BLaER1 treated with 17β-estradiol and CSF1 and Interleukin-3, amounts not matched to agents 10 nM and 100 nM (cell line): ENCODE measurements at regions not wholly inside any gene's neighbourhood (a gene's known extent, or its start where the extent isn't known, plus 50 kb on each side); places are given as distances from the start of the nearest gene placed in this dataset.

Experiments
- H3K27ac ChIP-seq, 11 experiments: shearing (Covaris generic); formaldehyde crosslinking; 2 replicates each; pipeline ENCODE4 v1.8.1; 2022
- H3K27me3 ChIP-seq, 11 experiments: shearing (Covaris generic); formaldehyde crosslinking; 2 replicates each; pipeline ENCODE4 v1.8.1; 2022
- H3K36me3 ChIP-seq, 11 experiments: shearing (Covaris generic); formaldehyde crosslinking; 2 replicates each; pipeline ENCODE4 v1.8.1; 2022
- H3K4me1 ChIP-seq, 10 experiments: shearing (Covaris generic); formaldehyde crosslinking; 2 replicates each; pipeline ENCODE4 v1.8.1; 2022
- H3K4me2 ChIP-seq, 11 experiments: shearing (Covaris generic); formaldehyde crosslinking; 2 replicates each; pipeline ENCODE4 v1.8.1; 2022
- H3K4me3 ChIP-seq, 10 experiments: shearing (Covaris generic); formaldehyde crosslinking; 2 replicates each; pipeline ENCODE4 v1.8.1; 2022
- H3K9ac ChIP-seq, 11 experiments: shearing (Covaris generic); formaldehyde crosslinking; 2 replicates each; pipeline ENCODE4 v1.8.1; 2022
- H3K9me3 ChIP-seq, 11 experiments: shearing (Covaris generic); formaldehyde crosslinking; replicated peaks in 1 of 11; 2 replicates each; pipeline ENCODE4 v1.8.1; 2022
- H4K20me1 ChIP-seq, 11 experiments: shearing (Covaris generic); formaldehyde crosslinking; 2 replicates each; pipeline ENCODE4 v1.8.1; 2022
- Cebpa-rat ChIP-seq, 11 experiments: shearing (Covaris generic); IDR thresholded peaks; 2 replicates each; pipeline ENCODE4 v1.8.1; 2022

- Histone ChIP-seq H3K36me3 (no peaks in the 10 kb centered on the region), H3K27me3 (no peaks in the 10 kb centered on the region), H4K20me1 (no peaks in the 10 kb centered on the region), H3K9ac (no peak overlapping the region), H3K4me3 (no peak overlapping the region), H3K9me3 (peaks cover 0 to 18% (median 13%) of the 10 kb centered on the region in 11 experiments; a peak in 13 of 22 replicates), H3K4me2 (no peak overlapping the region), H3K27ac (no peak overlapping the region), H3K4me1 (no peaks in the 10 kb centered on the region)
- TF ChIP-seq Cebpa-rat (IDR thresholded peaks at IDR 0.05) = no peak
These were observed 366.5 kb upstream of the ARID1B start for GRCh38 chr6:156410649-156411048.

DNA sequence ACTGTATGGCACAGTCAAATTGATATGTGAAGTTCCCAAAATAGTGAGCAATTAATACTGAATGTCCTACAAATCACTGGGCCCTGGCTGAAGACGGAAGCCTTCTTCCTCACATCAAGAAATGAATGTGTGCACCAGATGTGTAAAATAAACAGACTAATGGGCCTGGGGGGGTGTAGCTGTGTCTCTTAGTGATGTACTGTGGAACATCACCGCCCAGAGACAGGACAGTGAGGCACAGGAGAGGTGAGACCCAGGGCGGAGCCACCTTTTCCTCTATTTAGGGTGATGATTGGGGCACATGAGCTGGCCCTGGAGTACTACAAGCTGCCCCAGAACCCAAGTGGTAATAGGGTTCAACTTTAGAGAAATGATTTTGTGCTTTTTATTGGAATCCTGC is 368.5 kb upstream of the ARID1B start:
- Histone ChIP-seq H3K4me1 (no peaks in the 10 kb centered on the region), H3K27me3 (no peaks in the 10 kb centered on the region), H3K27ac (no peak overlapping the region), H3K4me2 (no peak overlapping the region), H3K4me3 (no peak overlapping the region), H4K20me1 (no peaks in the 10 kb centered on the region), H3K36me3 (no peaks in the 10 kb centered on the region), H3K9me3 (peaks cover under 1 to 19% (median 15%) of the 10 kb centered on the region in 11 experiments; a peak in 14 of 22 replicates), H3K9ac (no peak overlapping the region)
- no peak for TF ChIP-seq Cebpa-rat (IDR thresholded peaks at IDR 0.05)

DNA sequence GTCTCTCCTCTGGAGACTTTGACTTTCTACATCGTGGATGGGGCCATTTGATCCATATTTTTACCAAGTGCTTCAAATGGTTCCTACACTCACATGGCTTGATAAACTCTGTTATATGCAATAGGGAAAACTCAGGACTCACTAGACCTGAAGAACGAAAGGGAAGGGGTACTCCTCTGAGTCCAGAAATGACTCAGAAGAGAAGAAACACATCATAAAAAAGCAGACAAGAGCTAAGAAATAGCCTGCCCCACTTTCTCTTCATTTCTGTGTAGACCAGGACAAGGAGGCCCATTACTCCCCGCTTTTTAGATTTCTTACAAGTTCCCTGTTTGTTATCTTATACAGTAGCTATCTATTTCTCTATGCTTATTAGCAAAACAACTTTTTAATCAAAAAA is 369.8 kb upstream of the ARID1B start:
- no peak overlapping the region for H3K9ac ChIP-seq
- H3K4me3 ChIP-seq = no peak overlapping the region
- H3K27me3 ChIP-seq = no peaks in the 10 kb centered on the region
- no peak overlapping the region for H3K27ac ChIP-seq
- H3K4me1 ChIP-seq = no peaks in the 10 kb centered on the region
- H3K4me2 ChIP-seq = no peak overlapping the region
- H3K36me3 ChIP-seq = no peaks in the 10 kb centered on the region
- H4K20me1 ChIP-seq = no peaks in the 10 kb centered on the region
- TF ChIP-seq Cebpa-rat (IDR thresholded peaks at IDR 0.05) = no peak
- peaks cover 7 to 23% (median 11%) of the 10 kb centered on the region in 11 experiments; a peak in 16 of 22 replicates for H3K9me3 ChIP-seq

GRCh38 chr6:156406688-156407087 is 370.5 kb upstream of the ARID1B start:
- no peak overlapping the region for H3K27ac ChIP-seq

DNA sequence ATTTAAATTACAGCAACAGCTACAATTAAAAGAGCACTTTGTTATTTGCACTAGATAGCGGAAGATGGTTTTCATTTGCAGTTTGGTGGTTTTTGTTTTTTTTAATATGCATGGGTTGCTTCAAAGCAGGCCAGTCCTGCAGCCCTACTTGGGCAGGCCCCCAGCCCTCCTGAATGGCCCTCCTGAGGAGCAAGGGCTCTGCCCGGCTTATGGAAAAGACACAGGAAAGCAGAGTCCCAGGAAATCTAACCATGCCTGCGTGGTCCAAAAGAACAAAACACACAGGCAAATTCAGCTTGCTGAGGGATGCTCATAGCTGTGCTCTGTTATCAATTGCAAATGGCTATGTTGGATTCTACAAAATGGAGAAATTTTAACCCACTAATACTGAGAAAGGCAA is 371.1 kb upstream of the ARID1B start:
- H3K4me1 ChIP-seq = no peaks in the 10 kb centered on the region
- no peak for TF ChIP-seq Cebpa-rat (IDR thresholded peaks at IDR 0.05)
- H3K27ac ChIP-seq = no peak overlapping the region
- no peaks in the 10 kb centered on the region for H3K27me3 ChIP-seq
- H3K36me3 ChIP-seq = no peaks in the 10 kb centered on the region
- no peak overlapping the region for H3K4me3 ChIP-seq
- H3K9me3 ChIP-seq = peaks cover 0 to 25% (median 10%) of the 10 kb centered on the region in 11 experiments; a peak in 11 of 22 replicates
- no peaks in the 10 kb centered on the region for H4K20me1 ChIP-seq
- no peak overlapping the region for H3K4me2 ChIP-seq
- no peak overlapping the region for H3K9ac ChIP-seq

More at GRCh38 chr6:156406688-156407087, 370.5 kb upstream of the ARID1B start:
- Histone ChIP-seq H3K9me3 (peaks cover 4 to 25% (median 10%) of the 10 kb centered on the region in 11 experiments; a peak in 17 of 22 replicates), H3K9ac (no peak overlapping the region), H3K4me3 (no peak overlapping the region), H3K4me1 (no peaks in the 10 kb centered on the region), H3K27me3 (no peaks in the 10 kb centered on the region), H3K4me2 (no peak overlapping the region), H3K36me3 (no peaks in the 10 kb centered on the region), H4K20me1 (no peaks in the 10 kb centered on the region)
- no peak for TF ChIP-seq Cebpa-rat (IDR thresholded peaks at IDR 0.05)

GRCh38 chr6:156402628-156403027 is 374.6 kb upstream of the ARID1B start:
- Histone ChIP-seq H3K27me3 (no peaks in the 10 kb centered on the region), H3K36me3 (no peaks in the 10 kb centered on the region), H3K4me1 (no peaks in the 10 kb centered on the region), H3K4me2 (no peak overlapping the region), H3K27ac (no peak overlapping the region), H3K4me3 (no peak overlapping the region), H4K20me1 (no peaks in the 10 kb centered on the region), H3K9me3 (peaks cover 0 to 30% (median 10%) of the 10 kb centered on the region in 11 experiments; a peak in 11 of 22 replicates), H3K9ac (no peak overlapping the region)
- no peak for TF ChIP-seq Cebpa-rat (IDR thresholded peaks at IDR 0.05)

DNA sequence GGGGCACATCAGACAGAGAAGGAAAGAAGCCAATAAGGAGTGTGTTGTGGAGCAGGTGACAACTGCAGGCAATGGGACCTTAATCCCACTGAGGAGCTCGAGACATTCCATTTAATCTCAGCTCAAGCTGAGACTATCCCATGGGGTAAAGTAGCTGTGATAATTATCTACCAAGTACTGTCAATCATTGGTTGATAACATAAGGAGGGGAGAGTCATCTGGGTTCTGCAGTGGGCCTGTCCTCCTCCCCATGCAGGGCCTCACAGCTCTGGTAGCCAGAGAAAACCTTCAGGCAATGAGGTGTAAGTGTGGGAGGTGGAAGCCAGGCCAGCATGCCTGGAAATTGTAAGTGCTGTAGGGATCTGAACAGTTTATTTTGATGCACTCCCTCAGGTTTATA is 375.0 kb upstream of the ARID1B start:
- Histone ChIP-seq H4K20me1 (no peaks in the 10 kb centered on the region), H3K4me3 (no peak overlapping the region), H3K36me3 (no peaks in the 10 kb centered on the region), H3K27ac (no peak overlapping the region), H3K4me2 (no peak overlapping the region), H3K9me3 (peaks cover 0 to 30% (median 10%) of the 10 kb centered on the region in 11 experiments; a peak in 11 of 22 replicates), H3K4me1 (peaks cover 0 to 3% (median 0%) of the 10 kb centered on the region in 10 experiments; a peak in 2 of 20 replicates), H3K9ac (no peak overlapping the region), H3K27me3 (no peaks in the 10 kb centered on the region)
- TF ChIP-seq Cebpa-rat (IDR thresholded peaks at IDR 0.05) = no peak

- Histone ChIP-seq H4K20me1 (no peaks in the 10 kb centered on the region), H3K27ac (no peak overlapping the region), H3K27me3 (no peaks in the 10 kb centered on the region), H3K4me1 (peaks cover 10 to 20% (median 15%) of the 10 kb centered on the region in 10 experiments; a peak in 17 of 20 replicates), H3K9ac (no peak overlapping the region), H3K4me3 (no peak overlapping the region), H3K4me2 (no peak overlapping the region), H3K36me3 (no peaks in the 10 kb centered on the region), H3K9me3 (peaks cover 0 to 30% (median 10%) of the 10 kb centered on the region in 11 experiments; a peak in 11 of 22 replicates)
- TF ChIP-seq Cebpa-rat (IDR thresholded peaks at IDR 0.05) = no peak
These were observed 376.7 kb upstream of the ARID1B start for GRCh38 chr6:156400487-156400886.

DNA sequence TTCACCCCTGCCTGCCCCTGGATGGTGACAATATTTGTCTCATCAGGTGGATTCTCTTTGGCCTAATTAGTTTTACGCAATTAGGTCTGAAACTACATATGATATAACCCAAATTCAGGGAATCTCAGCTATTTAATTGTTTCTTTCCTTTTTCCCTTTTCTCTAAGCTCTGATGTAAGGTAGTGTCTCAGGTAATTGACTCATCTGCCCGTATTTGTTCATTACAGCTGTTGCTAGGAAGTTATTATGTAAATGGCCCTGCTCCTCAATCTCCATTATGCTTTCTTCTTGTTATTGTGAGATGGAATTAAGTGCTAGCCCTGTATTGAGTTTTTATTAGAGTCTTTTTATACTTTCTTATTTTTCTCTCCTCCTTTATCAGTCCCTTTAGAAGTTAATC is 378.2 kb upstream of the ARID1B start:
- H3K4me1 ChIP-seq = peaks cover 10 to 29% (median 23%) of the 10 kb centered on the region in 10 experiments; a peak in 17 of 20 replicates
- no peak overlapping the region for H3K9ac ChIP-seq
- H4K20me1 ChIP-seq = no peaks in the 10 kb centered on the region
- no peak overlapping the region for H3K4me2 ChIP-seq
- no peaks in the 10 kb centered on the region for H3K27me3 ChIP-seq
- no peaks in the 10 kb centered on the region for H3K36me3 ChIP-seq
- no peak overlapping the region for H3K27ac ChIP-seq
- no peak overlapping the region for H3K4me3 ChIP-seq
- peaks cover 0 to 29% (median 10%) of the 10 kb centered on the region in 11 experiments; a peak in 11 of 22 replicates for H3K9me3 ChIP-seq
- TF ChIP-seq Cebpa-rat (IDR thresholded peaks at IDR 0.05) = no peak

DNA sequence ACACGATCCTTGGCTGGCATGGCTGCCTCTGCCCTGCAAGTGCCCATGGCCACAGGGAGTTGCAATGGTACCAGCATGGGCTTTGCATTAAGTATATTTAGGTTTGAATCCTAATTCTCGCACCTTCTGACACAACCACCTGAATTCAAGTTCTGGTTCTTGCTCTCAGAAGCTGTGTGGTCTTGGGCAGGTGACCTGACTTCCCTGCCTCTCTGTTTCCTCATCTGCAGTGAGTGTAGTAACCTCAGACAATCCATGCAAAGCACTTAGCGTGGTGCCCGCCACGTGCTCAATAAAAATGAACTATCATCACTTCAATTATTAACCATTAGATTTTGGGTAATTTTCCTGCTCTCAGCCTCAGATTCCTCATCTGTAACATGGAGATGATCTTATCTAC is 378.8 kb upstream of the ARID1B start:
- Histone ChIP-seq H3K27me3 (no peaks in the 10 kb centered on the region), H3K4me2 (no peak overlapping the region), H3K36me3 (no peaks in the 10 kb centered on the region), H4K20me1 (no peaks in the 10 kb centered on the region), H3K4me3 (no peak overlapping the region), H3K27ac (no peak overlapping the region), H3K4me1 (peaks cover 10 to 29% (median 23%) of the 10 kb centered on the region in 10 experiments; a peak in 17 of 20 replicates), H3K9ac (no peak overlapping the region), H3K9me3 (peaks cover 0 to 23% (median 8%) of the 10 kb centered on the region in 11 experiments; a peak in 11 of 22 replicates)
- no peak for TF ChIP-seq Cebpa-rat (IDR thresholded peaks at IDR 0.05)
